GM12878 (cell line): ENCODE measurements at regions not wholly inside any gene's neighbourhood (a gene's known extent, or its start where the extent isn't known, plus 50 kb on each side); places are given as distances from the start of the nearest gene placed in this dataset.

Source experiments
- ATAC-seq: fragments of 200-7000 bp; cut with Tn5 transposase; 3 replicates; pipeline ENCODE4 v1.9.1; 2020; ENCODE audit warnings: mild to moderate bottlenecking, moderate library complexity
- BruUV-seq: library from RNA; stranded (reverse); fragments of 400-500 nt; replicated peaks from 2 replicates; lab custom pipeline; 2021; lab: Mats Ljungman, UMichigan
- CTCF ChIA-PET: fragments of 300-600 bp; sonication (Branson Sonifier 250); formaldehyde crosslinking; extraction: SDS; loops from one replicate; lab custom pipeline; 2021; ENCODE audit warnings: inconsistent platforms; lab: Yijun Ruan, JAX
- POLR2A ChIA-PET: fragments of 350-600 bp; formaldehyde crosslinking; extraction: SDS; loops from one replicate; lab custom pipeline; 2021; ENCODE audit warnings: inconsistent platforms; lab: Charles Lee
- RAD21 ChIA-PET: fragments of 300-600 bp; sonication (Branson Sonifier 250); formaldehyde crosslinking; loops from one replicate; lab custom pipeline; 2023; ENCODE audit warnings: antibody characterized with exemption; ENCODE audit not compliant: unreplicated experiment; lab: Charles Lee
- SMC1A ChIA-PET: fragments of 300-600 bp; sonication (Branson Sonifier 250); formaldehyde crosslinking; loops from one replicate; lab custom pipeline; 2023; ENCODE audit not compliant: unreplicated experiment, uncharacterized antibody; lab: Charles Lee
- DNase-seq: peaks from one replicate; pipeline ENCODE4 v3.0.0-alpha.2; 2011; ENCODE audit warnings: low read depth, low spot score
- FAIRE-seq: peaks from 3 replicates; lab custom pipeline; 2011; peaks lifted over from hg19 to GRCh38; lab: Jason Lieb, UNC
- H2AFZ ChIP-seq: 2 replicates; pipeline ENCODE4 v1.6.0; 2011; ENCODE audit warnings: low read depth, low read length, control low read depth; ENCODE audit not compliant: control insufficient read depth
- H3K27ac ChIP-seq: 2 replicates; pipeline ENCODE4 v1.5.1; 2011; ENCODE audit warnings: control low read depth; ENCODE audit not compliant: control insufficient read depth, insufficient read depth
- H3K27me3 ChIP-seq, 2 experiments: replicated peaks in 1 of 2; 2 replicates each; pipeline versions ENCODE4 v1.6.0 to v1.6.1; 2011; ENCODE audit warnings: low read length in 1 of 2; ENCODE audit not compliant: control insufficient read depth in 2 of 2, insufficient read depth in 2 of 2
- H3K36me3 ChIP-seq, 2 experiments: 2 replicates each; pipeline ENCODE4 v1.5.1; 2011; ENCODE audit warnings: low read length in 1 of 2; ENCODE audit not compliant: control insufficient read depth in 2 of 2, insufficient read depth in 2 of 2
- H3K4me1 ChIP-seq: 2 replicates; pipeline ENCODE4 v1.6.1; 2011; ENCODE audit warnings: mild to moderate bottlenecking, low read length, moderate library complexity, mixed read lengths; ENCODE audit not compliant: control insufficient read depth, insufficient read depth
- H3K4me2 ChIP-seq: 2 replicates; pipeline ENCODE4 v1.6.0; 2011; ENCODE audit warnings: control low read depth; ENCODE audit not compliant: control insufficient read depth, insufficient read depth
- H3K4me3 ChIP-seq: fragments of 200-600 bp; sonication (generic); 2 replicates; pipeline ENCODE4 v1.5.1; 2016
- H3K79me2 ChIP-seq: 2 replicates; pipeline ENCODE4 v1.6.0; 2011; ENCODE audit warnings: low read length; ENCODE audit not compliant: control insufficient read depth, insufficient read depth
- H3K9ac ChIP-seq: 2 replicates; pipeline ENCODE4 v1.8.0; 2011; ENCODE audit warnings: low read length, control low read depth, mixed read lengths; ENCODE audit not compliant: control insufficient read depth, insufficient read depth
- H3K9me3 ChIP-seq: replicated peaks from 3 replicates; pipeline ENCODE4 v1.5.1; 2011; ENCODE audit warnings: mild to moderate bottlenecking, low read length; ENCODE audit not compliant: control insufficient read depth, insufficient read depth
- H4K20me1 ChIP-seq: 2 replicates; pipeline ENCODE4 v1.6.0; 2011; ENCODE audit not compliant: control insufficient read depth, insufficient read depth
- ATF3 ChIP-seq: IDR thresholded peaks from 2 replicates; pipeline ENCODE4 v1.6.1; 2011; ENCODE audit warnings: low read depth, mild to moderate bottlenecking, low read length, moderate library complexity, borderline replicate concordance; ENCODE audit errors: extremely low read depth
- CBX3 ChIP-seq: fragments of 200-600 bp; sonication (generic); IDR thresholded peaks from 2 replicates; pipeline ENCODE4 v1.6.1; 2016; ENCODE audit warnings: low read depth, borderline replicate concordance
- KDM1A ChIP-seq: fragments of 200-600 bp; sonication (generic); IDR thresholded peaks from 2 replicates; pipeline ENCODE4 v1.6.1; 2016; ENCODE audit warnings: borderline replicate concordance
- PML ChIP-seq: IDR thresholded peaks from 2 replicates; pipeline ENCODE4 v1.6.1; 2012; ENCODE audit warnings: low read length, inconsistent platforms
- RAD51 ChIP-seq: fragments of 450-650 bp; IDR thresholded peaks from 2 replicates; pipeline ENCODE4 v1.6.1; 2016; ENCODE audit warnings: moderate library complexity, mild to moderate bottlenecking, inconsistent platforms
- YY1 ChIP-seq: IDR thresholded peaks from 2 replicates; pipeline ENCODE4 v1.6.1; 2011; ENCODE audit warnings: low read depth, mild to moderate bottlenecking, low read length
- WGBS: methylation state at CpG from one replicate; pipeline ENCODE4 v1.1.6; 2016; ENCODE audit warnings: low lambda C conversion rate; ENCODE audit not compliant: insufficient replicate concordance, insufficient coverage; ENCODE audit errors: missing lambda C conversion rate; 5-methylcytosine and 5-hydroxymethylcytosine counted together
- in situ Hi-C: fragments of 300-500 bp; cut with MboI; formaldehyde crosslinking; loops from 9 replicates; pipeline ENCODE4 v1.14.3; 2018; ENCODE audit warnings: mixed read lengths
- intact Hi-C: fragments of 100-400 bp; cut with micrococcal nuclease; formaldehyde crosslinking; loops from one replicate; pipeline ENCODE4 v1.14.2; 2022; ENCODE audit not compliant: unreplicated experiment
- TF ChIP-seq, protein P1 (sequence below): IDR thresholded peaks from 2 replicates; pipeline ENCODE4 v1.6.1; 2011; ENCODE audit warnings: borderline replicate concordance, low read depth, mild to moderate bottlenecking, moderate library complexity, mixed read lengths, low read length; ENCODE audit not compliant: insufficient read depth; ENCODE audit errors: extremely low read length
- TF ChIP-seq, protein P2 (sequence below): fragments of 450-650 bp; IDR thresholded peaks from 2 replicates; pipeline ENCODE4 v1.6.1; 2016; ENCODE audit warnings: mild to moderate bottlenecking, moderate library complexity, borderline replicate concordance
- TF ChIP-seq, protein P3 (sequence below): fragments of 450-650 bp; IDR thresholded peaks from 2 replicates; pipeline ENCODE4 v1.6.1; 2017; ENCODE audit warnings: antibody characterized with exemption, mild to moderate bottlenecking, moderate library complexity
- TF ChIP-seq, protein P4 (sequence below): IDR thresholded peaks from 2 replicates; pipeline ENCODE4 v1.6.1; 2012; ENCODE audit warnings: improper control_type of control experiment, low read depth, low read length; ENCODE audit not compliant: insufficient replicate concordance

DNA sequence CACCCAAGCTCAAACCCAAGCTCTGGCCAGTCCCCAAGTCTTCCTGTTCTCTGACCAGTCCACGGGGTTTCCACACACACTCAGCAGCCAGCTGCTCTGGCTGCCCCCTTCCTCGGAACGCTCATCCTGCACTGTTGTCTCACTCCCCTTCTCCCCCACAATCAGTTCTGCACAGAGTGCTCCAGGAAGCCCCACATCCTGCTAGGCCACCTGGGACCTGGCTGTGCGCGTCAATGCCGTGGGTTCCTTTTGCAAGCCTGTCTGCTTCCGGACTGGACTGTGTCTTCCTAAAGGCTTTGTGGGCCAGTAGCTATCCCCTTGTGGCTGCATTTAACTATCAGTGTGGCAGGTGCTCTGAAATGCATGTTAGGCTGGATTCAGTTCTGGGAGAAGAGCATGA, 605.0 kb upstream of the RAB6C start:
- BruUV-seq = no TSS peak
- H3K4me1 ChIP-seq = peaks cover 18% of the 10 kb centered on the region
- ChIA-PET RAD21 (no interaction called here), POLR2A (no interaction called here), CTCF (interaction anchor here (0.7 kb wide), 1 partner anchor 20 kb away, joined by 3 read pairs; no protein-coding TSS in a partner anchor), SMC1A (no interaction called here)
- H3K9ac ChIP-seq = no peak overlapping the region
- ATAC-seq (no peak), DNase-seq (no peak), FAIRE-seq (no peak)
- H2AFZ ChIP-seq = no peak overlapping the region
- no peaks in the 10 kb centered on the region for H4K20me1 ChIP-seq
- no peaks in the 10 kb centered on the region for H3K9me3 ChIP-seq
- 27% methylated on average over 7 of the region's 7 CpGs for WGBS
- intact Hi-C loops = no loop called here
- no peak overlapping the region for H3K4me3 ChIP-seq
- no peaks in the 10 kb centered on the region for H3K79me2 ChIP-seq
- H3K4me2 ChIP-seq = no peak overlapping the region
- in situ Hi-C loops = no loop called here
- H3K27me3 ChIP-seq = no peaks in the 10 kb centered on the region
- no peaks in the 10 kb centered on the region for H3K36me3 ChIP-seq
- H3K27ac ChIP-seq = no peak overlapping the region
- TF ChIP-seq, protein P1, sequence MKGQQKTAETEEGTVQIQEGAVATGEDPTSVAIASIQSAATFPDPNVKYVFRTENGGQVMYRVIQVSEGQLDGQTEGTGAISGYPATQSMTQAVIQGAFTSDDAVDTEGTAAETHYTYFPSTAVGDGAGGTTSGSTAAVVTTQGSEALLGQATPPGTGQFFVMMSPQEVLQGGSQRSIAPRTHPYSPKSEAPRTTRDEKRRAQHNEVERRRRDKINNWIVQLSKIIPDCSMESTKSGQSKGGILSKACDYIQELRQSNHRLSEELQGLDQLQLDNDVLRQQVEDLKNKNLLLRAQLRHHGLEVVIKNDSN = no peak
- TF ChIP-seq, protein P2, sequence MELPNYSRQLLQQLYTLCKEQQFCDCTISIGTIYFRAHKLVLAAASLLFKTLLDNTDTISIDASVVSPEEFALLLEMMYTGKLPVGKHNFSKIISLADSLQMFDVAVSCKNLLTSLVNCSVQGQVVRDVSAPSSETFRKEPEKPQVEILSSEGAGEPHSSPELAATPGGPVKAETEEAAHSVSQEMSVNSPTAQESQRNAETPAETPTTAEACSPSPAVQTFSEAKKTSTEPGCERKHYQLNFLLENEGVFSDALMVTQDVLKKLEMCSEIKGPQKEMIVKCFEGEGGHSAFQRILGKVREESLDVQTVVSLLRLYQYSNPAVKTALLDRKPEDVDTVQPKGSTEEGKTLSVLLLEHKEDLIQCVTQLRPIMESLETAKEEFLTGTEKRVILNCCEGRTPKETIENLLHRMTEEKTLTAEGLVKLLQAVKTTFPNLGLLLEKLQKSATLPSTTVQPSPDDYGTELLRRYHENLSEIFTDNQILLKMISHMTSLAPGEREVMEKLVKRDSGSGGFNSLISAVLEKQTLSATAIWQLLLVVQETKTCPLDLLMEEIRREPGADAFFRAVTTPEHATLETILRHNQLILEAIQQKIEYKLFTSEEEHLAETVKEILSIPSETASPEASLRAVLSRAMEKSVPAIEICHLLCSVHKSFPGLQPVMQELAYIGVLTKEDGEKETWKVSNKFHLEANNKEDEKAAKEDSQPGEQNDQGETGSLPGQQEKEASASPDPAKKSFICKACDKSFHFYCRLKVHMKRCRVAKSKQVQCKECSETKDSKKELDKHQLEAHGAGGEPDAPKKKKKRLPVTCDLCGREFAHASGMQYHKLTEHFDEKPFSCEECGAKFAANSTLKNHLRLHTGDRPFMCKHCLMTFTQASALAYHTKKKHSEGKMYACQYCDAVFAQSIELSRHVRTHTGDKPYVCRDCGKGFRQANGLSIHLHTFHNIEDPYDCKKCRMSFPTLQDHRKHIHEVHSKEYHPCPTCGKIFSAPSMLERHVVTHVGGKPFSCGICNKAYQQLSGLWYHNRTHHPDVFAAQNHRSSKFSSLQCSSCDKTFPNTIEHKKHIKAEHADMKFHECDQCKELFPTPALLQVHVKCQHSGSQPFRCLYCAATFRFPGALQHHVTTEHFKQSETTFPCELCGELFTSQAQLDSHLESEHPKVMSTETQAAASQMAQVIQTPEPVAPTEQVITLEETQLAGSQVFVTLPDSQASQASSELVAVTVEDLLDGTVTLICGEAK = no peak
- TF ChIP-seq CBX3 (no peak), PML (no peak), KDM1A (no peak), ATF3 (no peak), RAD51 (no peak), YY1 (no peak)
- TF ChIP-seq, protein P3, sequence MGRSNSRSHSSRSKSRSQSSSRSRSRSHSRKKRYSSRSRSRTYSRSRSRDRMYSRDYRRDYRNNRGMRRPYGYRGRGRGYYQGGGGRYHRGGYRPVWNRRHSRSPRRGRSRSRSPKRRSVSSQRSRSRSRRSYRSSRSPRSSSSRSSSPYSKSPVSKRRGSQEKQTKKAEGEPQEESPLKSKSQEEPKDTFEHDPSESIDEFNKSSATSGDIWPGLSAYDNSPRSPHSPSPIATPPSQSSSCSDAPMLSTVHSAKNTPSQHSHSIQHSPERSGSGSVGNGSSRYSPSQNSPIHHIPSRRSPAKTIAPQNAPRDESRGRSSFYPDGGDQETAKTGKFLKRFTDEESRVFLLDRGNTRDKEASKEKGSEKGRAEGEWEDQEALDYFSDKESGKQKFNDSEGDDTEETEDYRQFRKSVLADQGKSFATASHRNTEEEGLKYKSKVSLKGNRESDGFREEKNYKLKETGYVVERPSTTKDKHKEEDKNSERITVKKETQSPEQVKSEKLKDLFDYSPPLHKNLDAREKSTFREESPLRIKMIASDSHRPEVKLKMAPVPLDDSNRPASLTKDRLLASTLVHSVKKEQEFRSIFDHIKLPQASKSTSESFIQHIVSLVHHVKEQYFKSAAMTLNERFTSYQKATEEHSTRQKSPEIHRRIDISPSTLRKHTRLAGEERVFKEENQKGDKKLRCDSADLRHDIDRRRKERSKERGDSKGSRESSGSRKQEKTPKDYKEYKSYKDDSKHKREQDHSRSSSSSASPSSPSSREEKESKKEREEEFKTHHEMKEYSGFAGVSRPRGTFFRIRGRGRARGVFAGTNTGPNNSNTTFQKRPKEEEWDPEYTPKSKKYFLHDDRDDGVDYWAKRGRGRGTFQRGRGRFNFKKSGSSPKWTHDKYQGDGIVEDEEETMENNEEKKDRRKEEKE = no peak
- TF ChIP-seq, protein P4, sequence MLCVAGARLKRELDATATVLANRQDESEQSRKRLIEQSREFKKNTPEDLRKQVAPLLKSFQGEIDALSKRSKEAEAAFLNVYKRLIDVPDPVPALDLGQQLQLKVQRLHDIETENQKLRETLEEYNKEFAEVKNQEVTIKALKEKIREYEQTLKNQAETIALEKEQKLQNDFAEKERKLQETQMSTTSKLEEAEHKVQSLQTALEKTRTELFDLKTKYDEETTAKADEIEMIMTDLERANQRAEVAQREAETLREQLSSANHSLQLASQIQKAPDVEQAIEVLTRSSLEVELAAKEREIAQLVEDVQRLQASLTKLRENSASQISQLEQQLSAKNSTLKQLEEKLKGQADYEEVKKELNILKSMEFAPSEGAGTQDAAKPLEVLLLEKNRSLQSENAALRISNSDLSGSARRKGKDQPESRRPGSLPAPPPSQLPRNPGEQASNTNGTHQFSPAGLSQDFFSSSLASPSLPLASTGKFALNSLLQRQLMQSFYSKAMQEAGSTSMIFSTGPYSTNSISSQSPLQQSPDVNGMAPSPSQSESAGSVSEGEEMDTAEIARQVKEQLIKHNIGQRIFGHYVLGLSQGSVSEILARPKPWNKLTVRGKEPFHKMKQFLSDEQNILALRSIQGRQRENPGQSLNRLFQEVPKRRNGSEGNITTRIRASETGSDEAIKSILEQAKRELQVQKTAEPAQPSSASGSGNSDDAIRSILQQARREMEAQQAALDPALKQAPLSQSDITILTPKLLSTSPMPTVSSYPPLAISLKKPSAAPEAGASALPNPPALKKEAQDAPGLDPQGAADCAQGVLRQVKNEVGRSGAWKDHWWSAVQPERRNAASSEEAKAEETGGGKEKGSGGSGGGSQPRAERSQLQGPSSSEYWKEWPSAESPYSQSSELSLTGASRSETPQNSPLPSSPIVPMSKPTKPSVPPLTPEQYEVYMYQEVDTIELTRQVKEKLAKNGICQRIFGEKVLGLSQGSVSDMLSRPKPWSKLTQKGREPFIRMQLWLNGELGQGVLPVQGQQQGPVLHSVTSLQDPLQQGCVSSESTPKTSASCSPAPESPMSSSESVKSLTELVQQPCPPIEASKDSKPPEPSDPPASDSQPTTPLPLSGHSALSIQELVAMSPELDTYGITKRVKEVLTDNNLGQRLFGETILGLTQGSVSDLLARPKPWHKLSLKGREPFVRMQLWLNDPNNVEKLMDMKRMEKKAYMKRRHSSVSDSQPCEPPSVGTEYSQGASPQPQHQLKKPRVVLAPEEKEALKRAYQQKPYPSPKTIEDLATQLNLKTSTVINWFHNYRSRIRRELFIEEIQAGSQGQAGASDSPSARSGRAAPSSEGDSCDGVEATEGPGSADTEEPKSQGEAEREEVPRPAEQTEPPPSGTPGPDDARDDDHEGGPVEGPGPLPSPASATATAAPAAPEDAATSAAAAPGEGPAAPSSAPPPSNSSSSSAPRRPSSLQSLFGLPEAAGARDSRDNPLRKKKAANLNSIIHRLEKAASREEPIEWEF = no peak
